ENCODE measurements at regions not wholly inside any gene's neighbourhood (a gene's known extent, or its start where the extent isn't known, plus 50 kb on each side); places are given as distances from the start of the nearest gene placed in this dataset.

DNA sequence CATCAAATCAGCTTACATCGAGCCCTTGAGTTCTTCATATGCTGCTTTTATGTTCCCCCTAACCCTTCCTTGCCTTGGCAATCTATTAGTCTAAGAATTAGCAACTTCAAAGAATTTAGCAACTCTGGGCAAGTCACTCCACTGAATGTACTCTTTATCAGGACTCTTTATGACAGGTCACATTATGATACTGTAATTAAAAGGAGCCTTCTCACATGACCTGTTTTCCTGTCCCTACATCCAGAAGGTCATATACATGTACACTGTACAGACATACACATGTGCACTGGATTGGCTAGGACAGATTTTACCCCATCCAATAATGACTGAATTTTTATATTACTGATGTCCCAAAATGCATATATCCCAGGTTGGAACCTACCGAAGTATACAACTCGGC lies 463.1 kb downstream of the SHQ1 start:
- peaks cover 2% of the 10 kb centered on the region for H3K36me3 Mint-ChIP-seq (ENCODE audit: low read depth)
- H3K4me3 Mint-ChIP-seq = no peak overlapping the region
- ChIA-PET POLR2A (no interaction called here), CTCF (no interaction called here)
- DNase-seq = no peak
- H3K9me3 Mint-ChIP-seq = no peaks in the 10 kb centered on the region
- H3K27me3 Mint-ChIP-seq = no peaks in the 10 kb centered on the region
- H3K4me1 Mint-ChIP-seq = peaks cover 38% of the 10 kb centered on the region
- H3K27ac Mint-ChIP-seq = no peak overlapping the region

DNA sequence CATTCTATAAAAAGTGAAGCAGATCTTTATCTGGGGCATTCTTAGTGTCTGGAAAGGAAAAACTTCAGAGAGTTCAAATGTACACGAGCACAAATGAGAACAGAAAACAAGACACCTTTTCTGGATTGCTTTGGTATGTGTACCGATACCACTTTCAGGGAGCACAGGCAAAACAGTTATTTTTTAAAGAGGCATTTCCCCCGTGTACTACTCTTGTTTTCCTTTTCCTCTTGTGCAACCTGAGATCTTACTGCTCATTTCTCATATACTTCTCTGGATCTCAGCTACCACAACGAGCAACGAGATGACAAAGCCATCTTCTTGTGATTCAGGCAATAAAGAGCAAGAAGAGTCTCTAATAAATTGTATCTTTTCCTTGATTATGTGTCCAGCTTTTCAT lies 463.6 kb downstream of the SHQ1 start:
- Mint-ChIP-seq H3K27me3 (no peaks in the 10 kb centered on the region), H3K27ac (no peak overlapping the region), H3K9me3 (no peaks in the 10 kb centered on the region), H3K4me3 (no peak overlapping the region), H3K36me3 (ENCODE audit: low read depth) (peaks cover 2% of the 10 kb centered on the region), H3K4me1 (peaks cover 43% of the 10 kb centered on the region)
- ChIA-PET POLR2A (interaction anchor here (0.7 kb wide), 1 partner anchor 124 kb away, joined by 4 read pairs; no protein-coding TSS in a partner anchor), CTCF (interaction anchor here (0.6 to 1.6 kb wide), 4 partner anchors 10 to 1001 kb away, joined by 3 to 5 read pairs (median 4); no protein-coding TSS in a partner anchor)
- no peak for DNase-seq

- no peak for DNase-seq
- Mint-ChIP-seq H3K4me3 (no peak overlapping the region), H3K9me3 (no peaks in the 10 kb centered on the region), H3K36me3 (ENCODE audit: low read depth) (peaks cover 3% of the 10 kb centered on the region), H3K4me1 (peaks cover 46% of the 10 kb centered on the region), H3K27ac (no peak overlapping the region), H3K27me3 (no peaks in the 10 kb centered on the region)
- ChIA-PET CTCF (interaction anchor here (0.7 to 1.6 kb wide), 3 partner anchors 9 to 104 kb away, joined by 3 to 5 read pairs (median 5); no protein-coding TSS in a partner anchor), POLR2A (interaction anchor here (0.7 kb wide), 1 partner anchor 124 kb away, joined by 4 read pairs; no protein-coding TSS in a partner anchor)
Measured at GRCh38 chr3:72383883-72384282, 464.4 kb downstream of the SHQ1 start.

- Mint-ChIP-seq H3K27me3 (no peaks in the 10 kb centered on the region), H3K27ac (no peak overlapping the region), H3K4me3 (no peak overlapping the region), H3K9me3 (no peaks in the 10 kb centered on the region), H3K4me1 (peaks cover 52% of the 10 kb centered on the region), H3K36me3 (ENCODE audit: low read depth) (peaks cover 9% of the 10 kb centered on the region)
- CTCF ChIA-PET = interaction anchor here (1.6 kb wide), 1 partner anchor 8 kb away, joined by 5 read pairs; no protein-coding TSS in a partner anchor
- DNase-seq = no peak
- POLR2A ChIA-PET = no interaction called here
Measured at GRCh38 chr3:72383230-72383629, 465.0 kb downstream of the SHQ1 start.

DNA sequence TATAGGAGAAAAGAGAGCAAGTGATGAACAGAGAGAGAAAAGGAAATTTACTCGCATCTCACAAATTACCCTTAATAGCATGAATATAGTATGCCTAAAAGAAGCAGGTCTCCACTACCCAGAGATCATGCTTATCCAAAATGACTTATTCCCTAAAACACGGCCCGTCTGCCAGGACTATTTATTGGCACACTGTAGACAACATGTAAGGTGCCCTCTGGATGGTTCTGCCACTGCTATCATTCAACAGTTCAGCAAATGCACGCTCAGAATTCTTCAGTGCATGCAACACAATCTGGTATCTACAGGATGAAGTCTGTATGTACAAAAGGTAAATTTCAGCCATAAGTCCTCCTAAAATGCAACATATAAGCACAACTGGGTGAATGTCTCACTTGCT lies 465.8 kb downstream of the SHQ1 start:
- CTCF ChIA-PET = no interaction called here
- POLR2A ChIA-PET = no interaction called here
- H3K27ac Mint-ChIP-seq = no peak overlapping the region
- no peaks in the 10 kb centered on the region for H3K9me3 Mint-ChIP-seq
- H3K4me1 Mint-ChIP-seq = peaks cover 54% of the 10 kb centered on the region
- H3K4me3 Mint-ChIP-seq = no peak overlapping the region
- peaks cover 12% of the 10 kb centered on the region for H3K36me3 Mint-ChIP-seq (ENCODE audit: low read depth)
- H3K27me3 Mint-ChIP-seq = no peaks in the 10 kb centered on the region
- no peak for DNase-seq

GRCh38 chr3:72381584-72381983 lies 466.7 kb downstream of the SHQ1 start:
- no peak overlapping the region for H3K4me3 Mint-ChIP-seq
- H3K4me1 Mint-ChIP-seq = peaks cover 58% of the 10 kb centered on the region
- no peak for DNase-seq
- POLR2A ChIA-PET = no interaction called here
- no peak overlapping the region for H3K27ac Mint-ChIP-seq
- H3K36me3 Mint-ChIP-seq (ENCODE audit: low read depth) = peaks cover 14% of the 10 kb centered on the region
- H3K27me3 Mint-ChIP-seq = no peaks in the 10 kb centered on the region
- CTCF ChIA-PET = no interaction called here
- H3K9me3 Mint-ChIP-seq = no peaks in the 10 kb centered on the region

DNA sequence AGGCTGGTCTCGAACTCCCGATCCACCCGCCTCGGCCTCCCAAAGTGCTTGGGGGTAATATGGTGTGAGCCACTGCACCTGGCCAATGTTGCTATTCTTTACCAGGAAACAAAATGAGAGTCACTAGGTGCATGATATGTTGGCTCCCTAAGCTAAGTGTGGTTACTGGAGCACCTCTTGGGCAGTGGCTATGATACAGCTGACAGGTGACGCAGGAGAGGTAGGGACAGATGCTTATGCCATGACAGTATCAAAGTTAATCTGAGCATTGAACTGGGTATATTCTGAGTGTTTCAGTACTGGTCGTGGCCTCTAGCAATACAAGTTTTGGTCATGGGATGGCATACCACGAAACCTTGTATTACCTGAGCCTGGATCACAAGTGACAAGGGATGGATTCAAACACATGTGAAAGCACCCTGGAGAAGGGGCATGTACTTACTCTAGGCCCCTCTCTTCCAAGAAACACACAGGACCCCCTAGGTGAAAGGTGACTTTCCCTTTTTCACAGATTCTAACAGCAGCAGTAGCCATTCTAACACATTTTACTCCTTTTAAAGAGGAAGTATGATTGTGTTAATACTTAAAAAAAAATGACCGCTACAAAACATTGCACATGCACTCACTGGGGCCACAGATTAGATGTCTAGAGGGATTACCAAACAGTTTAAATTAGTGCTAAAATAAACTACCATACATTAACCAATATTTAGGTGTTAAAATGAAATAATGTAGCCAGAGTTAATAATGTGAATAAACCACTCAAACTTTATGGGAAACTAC lies 467.3 kb downstream of the SHQ1 start:
- Mint-ChIP-seq H3K4me3 (no peak overlapping the region), H3K36me3 (ENCODE audit: low read depth) (peaks cover 16% of the 10 kb centered on the region), H3K27ac (no peak overlapping the region), H3K4me1 (peaks cover 61% of the 10 kb centered on the region), H3K27me3 (no peaks in the 10 kb centered on the region), H3K9me3 (no peaks in the 10 kb centered on the region)
- ChIA-PET POLR2A (no interaction called here), CTCF (interaction anchor here (0.7 kb wide), 1 partner anchor 12 kb away, joined by 4 read pairs; no protein-coding TSS in a partner anchor)
- no peak for DNase-seq

DNA sequence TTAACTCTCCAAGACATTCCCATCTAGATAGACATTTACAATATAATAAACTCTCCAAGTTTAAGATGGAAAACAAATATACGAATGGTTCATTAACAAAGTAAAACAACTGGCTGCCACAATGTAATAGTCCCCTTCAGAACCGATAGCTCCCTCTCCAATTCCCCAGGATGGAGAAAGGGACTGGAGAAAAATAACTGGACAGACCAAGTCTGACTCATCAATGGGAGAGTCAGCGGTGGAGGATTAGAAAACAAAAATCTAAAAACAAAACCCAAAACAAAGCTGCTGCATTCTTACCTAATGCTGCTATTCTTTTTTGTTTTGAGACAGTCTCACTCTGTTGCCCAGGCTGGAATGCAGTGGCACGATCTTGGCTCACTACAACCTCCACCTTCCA lies 468.1 kb downstream of the SHQ1 start:
- DNase-seq = no peak
- peaks cover 67% of the 10 kb centered on the region for H3K4me1 Mint-ChIP-seq
- H3K9me3 Mint-ChIP-seq = no peaks in the 10 kb centered on the region
- H3K36me3 Mint-ChIP-seq (ENCODE audit: low read depth) = peaks cover 16% of the 10 kb centered on the region
- no peak overlapping the region for H3K4me3 Mint-ChIP-seq
- H3K27me3 Mint-ChIP-seq = no peaks in the 10 kb centered on the region
- no peak overlapping the region for H3K27ac Mint-ChIP-seq
- CTCF ChIA-PET = interaction anchor here (0.7 kb wide), 1 partner anchor 12 kb away, joined by 4 read pairs; no protein-coding TSS in a partner anchor
- POLR2A ChIA-PET = no interaction called here

- peaks cover 16% of the 10 kb centered on the region for H3K36me3 Mint-ChIP-seq (ENCODE audit: low read depth)
- H3K27me3 Mint-ChIP-seq = no peaks in the 10 kb centered on the region
- H3K4me1 Mint-ChIP-seq = peaks cover 64% of the 10 kb centered on the region
- H3K9me3 Mint-ChIP-seq = no peaks in the 10 kb centered on the region
- no peak overlapping the region for H3K27ac Mint-ChIP-seq
- no peak overlapping the region for H3K4me3 Mint-ChIP-seq
- ChIA-PET CTCF (no interaction called here), POLR2A (no interaction called here)
- DNase-seq = no peak
Measured at GRCh38 chr3:72379500-72380187, 468.6 kb downstream of the SHQ1 start.

GRCh38 chr3:72378287-72378686 lies 470.0 kb downstream of the SHQ1 start:
- Mint-ChIP-seq H3K4me1 (peaks cover 63% of the 10 kb centered on the region), H3K27ac (peak overlapping the region; percentile 11), H3K4me3 (no peak overlapping the region), H3K9me3 (no peaks in the 10 kb centered on the region), H3K27me3 (no peaks in the 10 kb centered on the region), H3K36me3 (ENCODE audit: low read depth) (peaks cover 22% of the 10 kb centered on the region)
- POLR2A ChIA-PET = no interaction called here
- CTCF ChIA-PET = no interaction called here
- DNase-seq = no peak

- peaks cover 64% of the 10 kb centered on the region for H3K4me1 Mint-ChIP-seq
- ChIA-PET POLR2A (no interaction called here), CTCF (interaction anchor here (0.6 kb wide), 1 partner anchor 109 kb away, joined by 3 read pairs; no protein-coding TSS in a partner anchor)
Measured at GRCh38 chr3:72376956-72377710, 471.1 kb downstream of the SHQ1 start.

GRCh38 chr3:72375237-72376076 lies 472.8 kb downstream of the SHQ1 start:
- peak; percentile 14 for DNase-seq
- Mint-ChIP-seq H3K36me3 (ENCODE audit: low read depth) (peaks cover 21% of the 10 kb centered on the region), H3K27ac (peak overlapping the region; percentile 71), H3K27me3 (no peaks in the 10 kb centered on the region), H3K4me1 (peaks cover 62% of the 10 kb centered on the region), H3K4me3 (peak overlapping the region; percentile 3), H3K9me3 (no peaks in the 10 kb centered on the region)
- CTCF ChIA-PET = interaction anchor here (1.0 to 1.3 kb wide), 4 partner anchors 8 to 25 kb away, joined by 3 to 5 read pairs (median 4); no protein-coding TSS in a partner anchor
- POLR2A ChIA-PET = interaction anchor here (0.6 to 0.7 kb wide), 2 partner anchors 36 to 66 kb away, joined by 3 to 7 read pairs; no protein-coding TSS in a partner anchor

More at GRCh38 chr3:72376956-72377710, 471.1 kb downstream of the SHQ1 start:
- Mint-ChIP-seq H3K9me3 (no peaks in the 10 kb centered on the region), H3K27ac (no peak overlapping the region), H3K4me3 (no peak overlapping the region), H3K36me3 (ENCODE audit: low read depth) (peaks cover 21% of the 10 kb centered on the region), H3K27me3 (no peaks in the 10 kb centered on the region)
- DNase-seq = no peak
